H1 (cell line): ENCODE measurements at regions not wholly inside any gene's neighbourhood (a gene's known extent, or its start where the extent isn't known, plus 50 kb on each side); places are given as distances from the start of the nearest gene placed in this dataset.

Experiments used
- ATF3 ChIP-seq: IDR thresholded peaks from 2 replicates; pipeline ENCODE4 v1.6.1; 2011; ENCODE audit warnings: low read depth, mild to moderate bottlenecking, low read length; ENCODE audit not compliant: insufficient read depth
- CREB1 ChIP-seq: IDR thresholded peaks from 2 replicates; pipeline ENCODE4 v1.6.1; 2012; ENCODE audit warnings: inconsistent platforms
- JUND ChIP-seq: IDR thresholded peaks from 2 replicates; pipeline ENCODE4 v1.6.1; 2011; ENCODE audit warnings: mild to moderate bottlenecking, improper control_type of control experiment, low read length
- SIN3A ChIP-seq, 2 experiments: IDR thresholded peaks in 1 of 2; conservative IDR thresholded peaks in 1 of 2; 2 replicates each; pipeline ENCODE4 v1.6.1; 2011 to 2012; ENCODE audit warnings: low read length in 2 of 2, improper control_type of control experiment in 1 of 2, low read depth in 1 of 2, mild to moderate bottlenecking in 1 of 2
- SIX5 ChIP-seq: IDR thresholded peaks from 2 replicates; pipeline ENCODE4 v1.6.1; 2011; ENCODE audit warnings: mild to moderate bottlenecking, low read depth, low read length
- SP4 ChIP-seq: IDR thresholded peaks from 2 replicates; pipeline ENCODE4 v1.6.1; 2012; ENCODE audit warnings: low read length, inconsistent platforms
- SRF ChIP-seq: IDR thresholded peaks from 2 replicates; pipeline ENCODE4 v1.6.1; 2011; ENCODE audit warnings: mild to moderate bottlenecking, low read depth, low read length, moderate library complexity
- TEAD4 ChIP-seq: IDR thresholded peaks from 2 replicates; pipeline ENCODE4 v1.6.1; 2012; ENCODE audit warnings: low read depth, low read length, inconsistent platforms, mixed read lengths
- YY1 ChIP-seq: IDR thresholded peaks from 2 replicates; pipeline ENCODE4 v1.6.1; 2011; ENCODE audit warnings: low read depth, mild to moderate bottlenecking, low read length
- TF ChIP-seq, protein P1 (sequence below): fragments of 300-600 bp; sonication (generic); IDR thresholded peaks from 2 replicates; pipeline ENCODE4 v1.7.1; 2012; ENCODE audit warnings: low read length, moderate library complexity, mild to moderate bottlenecking, inconsistent platforms; ENCODE audit not compliant: insufficient replicate concordance

- TF ChIP-seq, protein P1, sequence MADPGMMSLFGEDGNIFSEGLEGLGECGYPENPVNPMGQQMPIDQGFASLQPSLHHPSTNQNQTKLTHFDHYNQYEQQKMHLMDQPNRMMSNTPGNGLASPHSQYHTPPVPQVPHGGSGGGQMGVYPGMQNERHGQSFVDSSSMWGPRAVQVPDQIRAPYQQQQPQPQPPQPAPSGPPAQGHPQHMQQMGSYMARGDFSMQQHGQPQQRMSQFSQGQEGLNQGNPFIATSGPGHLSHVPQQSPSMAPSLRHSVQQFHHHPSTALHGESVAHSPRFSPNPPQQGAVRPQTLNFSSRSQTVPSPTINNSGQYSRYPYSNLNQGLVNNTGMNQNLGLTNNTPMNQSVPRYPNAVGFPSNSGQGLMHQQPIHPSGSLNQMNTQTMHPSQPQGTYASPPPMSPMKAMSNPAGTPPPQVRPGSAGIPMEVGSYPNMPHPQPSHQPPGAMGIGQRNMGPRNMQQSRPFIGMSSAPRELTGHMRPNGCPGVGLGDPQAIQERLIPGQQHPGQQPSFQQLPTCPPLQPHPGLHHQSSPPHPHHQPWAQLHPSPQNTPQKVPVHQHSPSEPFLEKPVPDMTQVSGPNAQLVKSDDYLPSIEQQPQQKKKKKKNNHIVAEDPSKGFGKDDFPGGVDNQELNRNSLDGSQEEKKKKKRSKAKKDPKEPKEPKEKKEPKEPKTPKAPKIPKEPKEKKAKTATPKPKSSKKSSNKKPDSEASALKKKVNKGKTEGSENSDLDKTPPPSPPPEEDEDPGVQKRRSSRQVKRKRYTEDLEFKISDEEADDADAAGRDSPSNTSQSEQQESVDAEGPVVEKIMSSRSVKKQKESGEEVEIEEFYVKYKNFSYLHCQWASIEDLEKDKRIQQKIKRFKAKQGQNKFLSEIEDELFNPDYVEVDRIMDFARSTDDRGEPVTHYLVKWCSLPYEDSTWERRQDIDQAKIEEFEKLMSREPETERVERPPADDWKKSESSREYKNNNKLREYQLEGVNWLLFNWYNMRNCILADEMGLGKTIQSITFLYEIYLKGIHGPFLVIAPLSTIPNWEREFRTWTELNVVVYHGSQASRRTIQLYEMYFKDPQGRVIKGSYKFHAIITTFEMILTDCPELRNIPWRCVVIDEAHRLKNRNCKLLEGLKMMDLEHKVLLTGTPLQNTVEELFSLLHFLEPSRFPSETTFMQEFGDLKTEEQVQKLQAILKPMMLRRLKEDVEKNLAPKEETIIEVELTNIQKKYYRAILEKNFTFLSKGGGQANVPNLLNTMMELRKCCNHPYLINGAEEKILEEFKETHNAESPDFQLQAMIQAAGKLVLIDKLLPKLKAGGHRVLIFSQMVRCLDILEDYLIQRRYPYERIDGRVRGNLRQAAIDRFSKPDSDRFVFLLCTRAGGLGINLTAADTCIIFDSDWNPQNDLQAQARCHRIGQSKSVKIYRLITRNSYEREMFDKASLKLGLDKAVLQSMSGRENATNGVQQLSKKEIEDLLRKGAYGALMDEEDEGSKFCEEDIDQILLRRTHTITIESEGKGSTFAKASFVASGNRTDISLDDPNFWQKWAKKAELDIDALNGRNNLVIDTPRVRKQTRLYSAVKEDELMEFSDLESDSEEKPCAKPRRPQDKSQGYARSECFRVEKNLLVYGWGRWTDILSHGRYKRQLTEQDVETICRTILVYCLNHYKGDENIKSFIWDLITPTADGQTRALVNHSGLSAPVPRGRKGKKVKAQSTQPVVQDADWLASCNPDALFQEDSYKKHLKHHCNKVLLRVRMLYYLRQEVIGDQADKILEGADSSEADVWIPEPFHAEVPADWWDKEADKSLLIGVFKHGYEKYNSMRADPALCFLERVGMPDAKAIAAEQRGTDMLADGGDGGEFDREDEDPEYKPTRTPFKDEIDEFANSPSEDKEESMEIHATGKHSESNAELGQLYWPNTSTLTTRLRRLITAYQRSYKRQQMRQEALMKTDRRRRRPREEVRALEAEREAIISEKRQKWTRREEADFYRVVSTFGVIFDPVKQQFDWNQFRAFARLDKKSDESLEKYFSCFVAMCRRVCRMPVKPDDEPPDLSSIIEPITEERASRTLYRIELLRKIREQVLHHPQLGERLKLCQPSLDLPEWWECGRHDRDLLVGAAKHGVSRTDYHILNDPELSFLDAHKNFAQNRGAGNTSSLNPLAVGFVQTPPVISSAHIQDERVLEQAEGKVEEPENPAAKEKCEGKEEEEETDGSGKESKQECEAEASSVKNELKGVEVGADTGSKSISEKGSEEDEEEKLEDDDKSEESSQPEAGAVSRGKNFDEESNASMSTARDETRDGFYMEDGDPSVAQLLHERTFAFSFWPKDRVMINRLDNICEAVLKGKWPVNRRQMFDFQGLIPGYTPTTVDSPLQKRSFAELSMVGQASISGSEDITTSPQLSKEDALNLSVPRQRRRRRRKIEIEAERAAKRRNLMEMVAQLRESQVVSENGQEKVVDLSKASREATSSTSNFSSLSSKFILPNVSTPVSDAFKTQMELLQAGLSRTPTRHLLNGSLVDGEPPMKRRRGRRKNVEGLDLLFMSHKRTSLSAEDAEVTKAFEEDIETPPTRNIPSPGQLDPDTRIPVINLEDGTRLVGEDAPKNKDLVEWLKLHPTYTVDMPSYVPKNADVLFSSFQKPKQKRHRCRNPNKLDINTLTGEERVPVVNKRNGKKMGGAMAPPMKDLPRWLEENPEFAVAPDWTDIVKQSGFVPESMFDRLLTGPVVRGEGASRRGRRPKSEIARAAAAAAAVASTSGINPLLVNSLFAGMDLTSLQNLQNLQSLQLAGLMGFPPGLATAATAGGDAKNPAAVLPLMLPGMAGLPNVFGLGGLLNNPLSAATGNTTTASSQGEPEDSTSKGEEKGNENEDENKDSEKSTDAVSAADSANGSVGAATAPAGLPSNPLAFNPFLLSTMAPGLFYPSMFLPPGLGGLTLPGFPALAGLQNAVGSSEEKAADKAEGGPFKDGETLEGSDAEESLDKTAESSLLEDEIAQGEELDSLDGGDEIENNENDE: no peak
- TF ChIP-seq SRF (no peak), SIN3A (conservative IDR thresholded peaks at IDR 0.05 in 1 of 2, IDR thresholded peaks at IDR 0.05 in 1 of 2; ENCODE audit: low read depth in 1 of 2, low read length in 2 of 2) (no peak), JUND (no peak), ATF3 (no peak), TEAD4 (no peak), SP4 (no peak), YY1 (no peak), CREB1 (no peak), SIX5 (no peak)
These were observed 212.0 kb upstream of the PPP2R3A start (continued) for GRCh38 chr3:135753506-135753905.
